Testis (tissue), 2 donors: ENCODE measurements at regions not wholly inside any gene's neighbourhood (a gene's known extent, or its start where the extent isn't known, plus 50 kb on each side); places are given as distances from the start of the nearest gene placed in this dataset.

Experiments
- DNase-seq: peaks from one replicate; pipeline ENCODE4 v3.0.0-alpha.2; 2019
- H3K27ac ChIP-seq, 2 donors: fragments of 200-600 bp; sonication (generic); one replicate each; pipeline ENCODE4 v1.5.1; 2019
- H3K27me3 ChIP-seq: fragments of 200-600 bp; sonication (generic); one replicate; pipeline ENCODE4 v1.5.1; 2019
- H3K36me3 ChIP-seq: fragments of 200-600 bp; sonication (generic); one replicate; pipeline ENCODE4 v1.5.1; 2017; ENCODE audit warnings: low read depth; ENCODE audit errors: missing control alignments
- H3K4me1 ChIP-seq: fragments of 200-600 bp; sonication (generic); one replicate; pipeline ENCODE4 v1.5.1; 2019
- H3K4me3 ChIP-seq, 2 donors: fragments of 200-600 bp; sonication (generic); one replicate each; pipeline ENCODE4 v1.5.1; 2017 to 2019
- H3K9me3 ChIP-seq: fragments of 200-600 bp; sonication (generic); one replicate; pipeline ENCODE4 v1.5.1; 2017
- POLR2A ChIP-seq: fragments of 450-650 bp; IDR thresholded peaks from one replicate; pipeline ENCODE4 v1.6.1; 2017; ENCODE audit warnings: antibody characterized with exemption, mild to moderate bottlenecking, moderate library complexity
- WGBS, 2 donors: methylation state at CpG; one replicate each; pipeline ENCODE4 v1.1.5; 2018; 5-methylcytosine and 5-hydroxymethylcytosine counted together
- intact Hi-C: fragments of 100-400 bp; cut with DNase I; formaldehyde crosslinking; loops from one replicate; pipeline ENCODE4 v1.15.1; 2023; ENCODE audit warnings: low total_unique reads
- TF ChIP-seq, protein P1 (sequence below), 3 experiments: fragments of 450-650 bp in 2 of 3; fragments of 200-600 bp in 1 of 3; sonication (generic) in 1 of 3; IDR thresholded peaks; one replicate each; pipeline ENCODE4 v1.5.1; 2016 to 2019; ENCODE audit warnings: antibody characterized with exemption in 3 of 3, mild to moderate bottlenecking in 2 of 3, moderate library complexity in 1 of 3

DNA sequence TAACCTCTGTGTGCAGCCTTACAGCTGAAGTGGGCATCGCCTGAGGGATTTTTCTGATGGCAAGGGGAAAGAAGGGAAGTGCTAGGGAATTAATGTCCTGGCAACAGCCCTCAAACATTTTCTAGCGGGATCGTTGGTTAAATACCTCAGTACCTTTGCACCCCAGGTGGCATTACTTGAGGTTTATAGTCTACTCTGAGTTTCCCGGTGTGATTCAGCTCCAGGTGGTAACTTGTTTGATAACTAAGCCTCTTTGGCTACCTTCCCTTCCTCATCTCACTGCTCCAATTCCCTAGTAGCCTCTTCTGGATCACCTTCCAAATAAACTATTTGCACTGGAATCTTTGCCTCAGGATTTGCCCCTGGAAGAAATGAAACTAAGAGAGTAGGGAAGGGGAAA is 237.0 kb upstream of the SSTR1 start:
- H3K4me3 ChIP-seq, result no peak overlapping the region
- H3K4me1 ChIP-seq, result no peaks in the 10 kb centered on the region
- TF ChIP-seq, protein P1, sequence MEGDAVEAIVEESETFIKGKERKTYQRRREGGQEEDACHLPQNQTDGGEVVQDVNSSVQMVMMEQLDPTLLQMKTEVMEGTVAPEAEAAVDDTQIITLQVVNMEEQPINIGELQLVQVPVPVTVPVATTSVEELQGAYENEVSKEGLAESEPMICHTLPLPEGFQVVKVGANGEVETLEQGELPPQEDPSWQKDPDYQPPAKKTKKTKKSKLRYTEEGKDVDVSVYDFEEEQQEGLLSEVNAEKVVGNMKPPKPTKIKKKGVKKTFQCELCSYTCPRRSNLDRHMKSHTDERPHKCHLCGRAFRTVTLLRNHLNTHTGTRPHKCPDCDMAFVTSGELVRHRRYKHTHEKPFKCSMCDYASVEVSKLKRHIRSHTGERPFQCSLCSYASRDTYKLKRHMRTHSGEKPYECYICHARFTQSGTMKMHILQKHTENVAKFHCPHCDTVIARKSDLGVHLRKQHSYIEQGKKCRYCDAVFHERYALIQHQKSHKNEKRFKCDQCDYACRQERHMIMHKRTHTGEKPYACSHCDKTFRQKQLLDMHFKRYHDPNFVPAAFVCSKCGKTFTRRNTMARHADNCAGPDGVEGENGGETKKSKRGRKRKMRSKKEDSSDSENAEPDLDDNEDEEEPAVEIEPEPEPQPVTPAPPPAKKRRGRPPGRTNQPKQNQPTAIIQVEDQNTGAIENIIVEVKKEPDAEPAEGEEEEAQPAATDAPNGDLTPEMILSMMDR (IDR thresholded peaks at IDR 0.05), result no peak
- no peak for TF ChIP-seq POLR2A
- WGBS, 2 donors, result 81 to 87% methylated on average over 4 of the region's 4 CpGs
- no peak for DNase-seq
- H3K9me3 ChIP-seq, result no peaks in the 10 kb centered on the region
- H3K36me3 ChIP-seq, result no peaks in the 10 kb centered on the region
- no peak overlapping the region for H3K27ac ChIP-seq
- H3K27me3 ChIP-seq, result no peaks in the 10 kb centered on the region
- intact Hi-C loops, result no loop called here

DNA sequence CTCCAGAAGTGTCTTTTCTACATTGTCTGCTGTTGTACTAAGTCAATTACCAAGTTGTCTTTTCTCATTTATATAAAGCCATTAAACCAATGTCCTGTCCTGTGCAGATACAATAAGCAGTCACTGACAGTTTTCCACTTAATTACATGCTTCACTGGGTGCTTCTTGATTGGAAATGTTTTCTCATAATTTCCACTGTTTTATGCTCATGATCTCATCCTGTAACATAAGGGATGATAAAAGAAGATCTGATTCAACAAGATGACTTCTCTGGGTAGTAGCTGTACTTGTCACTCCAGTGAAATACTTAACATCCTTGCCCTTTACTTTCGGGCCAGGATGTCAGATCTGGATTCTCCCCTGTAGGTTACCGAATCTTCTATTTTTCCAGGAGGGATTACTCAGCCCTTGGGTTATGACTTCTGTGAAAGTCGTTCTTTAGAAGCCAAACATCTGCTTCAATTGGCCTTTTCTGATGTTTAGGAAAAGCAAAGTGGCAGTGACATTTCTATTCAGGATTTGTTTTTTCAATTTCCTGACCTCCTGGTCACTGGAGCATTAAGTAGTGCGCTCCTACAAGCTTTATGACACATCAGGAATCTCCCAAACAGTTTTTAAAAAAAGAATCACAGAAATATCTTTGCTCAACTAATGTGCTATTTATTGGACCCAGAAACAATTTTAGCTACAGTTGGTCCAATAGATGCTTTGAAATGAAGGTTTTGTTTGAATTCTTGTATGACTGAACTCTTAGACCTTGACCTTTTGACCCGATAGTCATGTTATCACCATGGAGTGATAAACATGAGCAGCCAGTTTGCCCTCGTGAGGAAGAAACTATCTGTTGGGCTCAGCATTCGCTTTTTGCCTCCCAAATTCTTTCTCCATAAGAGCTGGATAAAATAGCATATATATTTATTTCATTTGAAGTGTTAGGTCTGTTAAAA is 234.5 kb upstream of the SSTR1 start:
- H3K27me3 ChIP-seq, result no peaks in the 10 kb centered on the region

DNA sequence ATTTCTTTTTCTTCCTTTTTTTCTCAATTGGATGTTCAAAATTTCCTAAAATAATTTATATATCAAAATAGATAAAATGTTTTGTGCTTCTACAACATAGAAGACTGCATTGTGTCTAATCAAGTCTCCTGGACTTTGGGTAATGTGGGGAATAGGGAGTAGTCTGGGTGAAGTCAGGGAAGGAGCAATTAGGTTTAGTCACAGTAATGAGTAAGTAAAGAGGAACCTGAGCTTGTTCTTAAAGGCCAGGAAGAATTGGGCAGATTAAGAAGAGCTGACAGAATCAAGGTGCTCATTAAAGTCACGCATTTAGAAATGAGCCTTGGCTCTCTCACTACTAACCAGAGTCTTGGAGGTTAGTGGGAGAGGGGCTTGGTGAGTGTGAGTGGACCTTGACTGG is 233.3 kb upstream of the SSTR1 start:
- no peaks in the 10 kb centered on the region for H3K36me3 ChIP-seq
- H3K27me3 ChIP-seq, result no peaks in the 10 kb centered on the region
- intact Hi-C loops, result no loop called here
- TF ChIP-seq, protein P1 (IDR thresholded peaks at IDR 0.05), result no peak
- TF ChIP-seq POLR2A, result no peak
- 87 to 92% methylated on average over 1 of the region's 1 CpG for WGBS, 2 donors
- no peaks in the 10 kb centered on the region for H3K9me3 ChIP-seq
- no peak overlapping the region for H3K27ac ChIP-seq
- no peak overlapping the region for H3K4me3 ChIP-seq
- DNase-seq, result no peak
- no peaks in the 10 kb centered on the region for H3K4me1 ChIP-seq

More for the DNA sequence above, 234.5 kb upstream of the SSTR1 start:
- TF ChIP-seq POLR2A, result no peak
- TF ChIP-seq, protein P1 (IDR thresholded peaks at IDR 0.05), result no peak
- no peaks in the 10 kb centered on the region for H3K9me3 ChIP-seq
- DNase-seq, result no peak
- no peak overlapping the region for H3K4me3 ChIP-seq
- intact Hi-C loops, result no loop called here
- H3K27ac ChIP-seq, result no peak overlapping the region
- 59% methylated on average over 7 of the region's 7 CpGs for WGBS, 2 donors
- H3K36me3 ChIP-seq, result no peaks in the 10 kb centered on the region
- H3K4me1 ChIP-seq, result no peaks in the 10 kb centered on the region

DNA sequence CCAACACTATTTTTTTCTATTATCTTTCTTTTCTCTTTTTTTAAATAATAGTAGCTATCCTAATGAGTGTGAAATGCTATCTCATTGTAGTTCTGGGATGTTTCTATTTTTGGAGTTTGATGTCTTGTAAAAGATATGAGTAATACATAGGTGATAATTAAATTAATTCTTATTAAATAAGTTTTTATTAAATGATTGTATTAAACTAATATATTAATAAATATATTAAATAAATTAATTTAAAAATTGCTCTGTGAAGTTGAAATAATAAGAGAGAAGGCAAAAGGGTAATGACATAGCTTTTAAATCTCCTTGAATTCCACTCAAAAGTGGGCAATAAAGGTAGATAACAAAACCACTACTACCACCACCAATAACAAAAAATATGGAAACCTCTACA is 230.2 kb upstream of the SSTR1 start:
- Histone ChIP-seq H3K27me3 (no peaks in the 10 kb centered on the region), H3K27ac (no peak overlapping the region), H3K4me3 (no peak overlapping the region), H3K9me3 (no peaks in the 10 kb centered on the region), H3K4me1 (no peaks in the 10 kb centered on the region), H3K36me3 (no peaks in the 10 kb centered on the region)
- TF ChIP-seq POLR2A, result no peak
- TF ChIP-seq, protein P1 (IDR thresholded peaks at IDR 0.05), result no peak
- no peak for DNase-seq
- intact Hi-C loops, result no loop called here
